Activated CD4-positive, alpha-beta T cell treated with anti-CD3 and anti-CD28 coated beads for 4 hours (primary cell): ENCODE measurements at regions not wholly inside any gene's neighbourhood (a gene's known extent, or its start where the extent isn't known, plus 50 kb on each side); places are given as distances from the start of the nearest gene placed in this dataset.

Experiments
- DNase-seq, 2 donors: peaks; one replicate each; pipeline ENCODE4 v3.0.0-alpha.2; 2020

DNA sequence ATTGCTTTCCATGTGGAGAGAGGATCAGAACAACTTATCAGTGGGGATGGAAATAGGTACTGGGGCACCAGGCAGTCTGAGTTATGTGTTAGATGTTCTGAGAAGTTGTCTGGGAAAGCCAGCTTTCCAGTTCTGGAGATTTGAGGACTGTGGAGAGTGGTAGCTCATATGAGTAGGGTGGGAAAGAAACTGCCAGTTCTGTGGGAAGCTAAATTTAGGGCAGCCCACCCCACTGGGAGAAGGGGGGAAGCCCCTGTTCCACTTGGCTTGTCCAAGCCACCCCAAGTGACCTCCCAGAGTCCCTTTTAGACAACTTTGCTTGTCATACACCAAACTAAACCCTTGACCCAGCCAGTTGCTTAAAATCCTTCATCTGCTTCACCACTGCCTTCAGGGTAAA lies 189.5 kb downstream of the REEP3 start:
- no peak for DNase-seq

DNA sequence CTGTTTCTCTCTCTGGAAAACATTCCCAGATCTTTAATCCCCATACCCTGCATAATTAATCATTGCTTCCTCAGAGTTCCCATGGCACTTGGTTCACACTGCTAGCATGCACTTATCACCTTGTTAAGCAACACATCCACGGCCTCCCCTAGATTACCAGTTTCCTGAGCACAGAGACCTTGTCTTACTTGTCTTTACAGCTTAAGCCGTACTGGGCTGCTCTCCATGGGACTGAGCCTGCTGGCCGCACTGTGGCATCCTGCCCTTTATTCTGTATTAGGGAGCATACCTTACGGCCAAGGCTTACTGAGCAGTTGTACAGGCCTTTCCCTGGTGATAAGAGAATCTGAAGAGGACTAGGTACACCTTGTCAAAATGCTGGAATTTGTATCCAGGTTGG lies 190.2 kb downstream of the REEP3 start:
- no peak for DNase-seq

DNA sequence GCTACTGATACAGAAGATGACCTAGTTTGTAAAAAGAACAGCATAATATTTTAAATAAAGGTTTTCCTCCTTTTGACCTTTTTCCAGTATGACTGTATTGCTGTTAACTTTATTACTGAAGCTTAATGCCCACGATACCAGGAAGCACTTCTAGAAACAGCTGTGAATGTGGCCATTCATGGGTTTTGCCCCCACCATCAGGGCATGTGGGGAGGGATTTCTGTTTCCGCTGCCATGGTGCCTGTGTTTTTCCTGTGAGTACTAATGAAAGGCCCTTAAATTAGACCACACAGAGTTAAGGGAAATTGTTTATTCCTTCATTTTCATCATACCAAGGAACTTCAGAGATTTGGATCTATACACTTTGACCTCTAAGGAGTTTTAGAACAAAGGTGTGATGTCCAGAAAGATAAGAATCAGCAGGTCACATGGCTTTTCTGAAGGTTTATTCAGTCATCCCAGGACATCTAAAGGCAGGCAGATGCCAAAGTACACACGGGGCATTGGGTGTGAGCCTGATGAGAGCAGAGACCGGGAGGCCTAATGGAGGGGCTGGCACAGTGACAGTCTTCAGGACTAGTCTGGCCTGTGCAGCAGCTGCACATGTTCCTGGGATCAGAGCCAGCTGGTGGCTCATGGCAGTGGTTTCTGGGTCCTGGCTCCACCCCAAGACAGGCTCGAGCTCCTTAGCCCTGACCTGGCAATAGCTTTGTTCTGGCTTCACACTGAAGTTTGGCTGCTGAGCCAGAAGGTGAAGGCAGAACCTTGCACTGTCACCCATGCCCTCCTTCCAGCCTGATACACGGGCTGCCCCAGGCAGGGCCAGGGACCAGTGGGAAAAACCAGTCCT lies 190.9 kb downstream of the REEP3 start:
- no peak for DNase-seq

DNA sequence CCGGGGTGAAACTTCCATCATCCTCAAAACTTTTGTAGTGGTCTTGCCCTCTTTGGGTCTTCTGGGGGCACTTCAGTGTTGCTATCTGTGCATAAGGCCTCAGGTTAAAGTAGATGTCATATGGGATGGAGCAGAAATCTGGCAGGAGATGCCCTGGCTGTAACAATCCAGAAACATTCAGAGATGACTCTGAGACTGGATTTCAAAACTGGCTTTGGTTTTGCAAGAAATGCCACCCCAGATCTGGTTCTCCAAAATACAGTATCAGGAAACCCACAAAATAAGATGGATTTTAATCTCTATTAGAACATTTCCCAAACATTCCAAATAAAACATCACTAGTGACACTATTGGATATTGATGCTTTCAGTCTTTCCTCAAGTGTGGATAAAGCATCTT lies 191.5 kb downstream of the REEP3 start:
- DNase-seq: no peak

DNA sequence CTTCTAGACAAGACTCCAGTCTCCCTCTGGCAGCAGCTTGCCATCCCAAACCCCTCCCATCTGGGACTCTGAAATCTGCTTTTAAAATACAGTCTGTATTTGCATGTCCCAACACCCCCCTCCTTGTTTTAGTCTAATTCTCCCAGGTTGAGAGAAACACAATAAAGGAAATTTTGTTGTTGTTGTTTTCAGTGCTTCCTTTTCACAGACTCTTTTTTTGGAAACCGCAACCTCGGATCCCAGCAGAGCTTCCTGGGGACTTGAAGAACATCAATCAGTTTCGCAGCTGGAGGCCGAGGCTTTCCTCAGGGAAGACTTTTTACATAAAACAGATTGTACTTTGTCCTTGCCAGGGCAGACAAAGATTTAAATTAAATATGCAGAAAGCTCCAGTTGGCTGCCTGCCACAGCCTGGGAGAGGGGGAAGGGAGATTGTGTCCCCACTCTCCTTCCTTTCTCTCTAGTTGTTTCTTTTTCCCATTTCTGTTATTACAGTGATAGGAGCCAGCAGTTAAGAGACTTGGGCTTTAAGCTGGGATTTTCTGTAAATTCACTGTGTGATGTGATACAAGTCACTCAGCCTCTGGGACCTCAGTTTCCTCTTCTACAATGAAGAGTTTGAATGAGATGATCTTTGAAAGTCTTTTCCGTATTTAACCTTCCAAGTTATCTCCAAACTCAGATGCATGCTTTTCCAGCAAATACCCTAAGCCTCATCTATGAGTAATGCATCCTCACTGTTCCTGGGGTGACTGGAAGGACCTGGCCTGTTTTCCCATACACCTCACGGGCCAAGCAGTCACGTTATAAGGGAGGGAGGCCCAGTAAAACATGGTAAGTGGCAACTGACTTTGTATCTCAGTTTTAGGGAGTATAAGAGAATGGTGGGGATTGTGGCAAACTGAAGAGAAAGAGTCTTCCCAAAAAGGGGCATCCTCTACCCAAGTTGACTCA lies 192.3 kb downstream of the REEP3 start:
- DNase-seq: no peak

DNA sequence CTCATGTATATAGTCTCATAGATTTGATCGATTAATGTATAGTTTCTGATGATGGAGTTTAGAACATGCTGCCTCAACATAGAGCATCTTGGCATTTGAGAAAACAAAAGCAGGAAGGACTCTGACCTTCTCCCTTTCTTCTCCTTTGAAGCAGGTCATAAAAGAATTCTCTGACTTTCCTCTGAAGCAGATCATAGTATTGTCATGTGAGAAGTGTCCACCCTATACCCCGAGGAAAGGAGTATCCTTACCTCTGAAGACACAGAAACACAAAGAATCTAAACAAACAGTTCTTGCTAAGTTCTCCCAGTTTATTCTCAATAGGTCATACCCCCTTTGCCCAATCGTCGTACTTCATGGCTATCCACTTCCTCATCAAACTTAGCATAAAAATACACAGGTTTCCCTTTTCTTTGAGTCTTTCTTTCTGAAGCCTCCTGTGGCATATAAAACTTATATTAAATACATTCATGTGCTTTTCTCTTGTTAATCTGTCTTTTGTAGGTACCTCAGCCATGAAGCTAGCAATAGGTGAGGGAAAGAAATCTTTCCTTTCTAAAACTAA lies 194.9 kb downstream of the REEP3 start:
- DNase-seq: no peak

DNA sequence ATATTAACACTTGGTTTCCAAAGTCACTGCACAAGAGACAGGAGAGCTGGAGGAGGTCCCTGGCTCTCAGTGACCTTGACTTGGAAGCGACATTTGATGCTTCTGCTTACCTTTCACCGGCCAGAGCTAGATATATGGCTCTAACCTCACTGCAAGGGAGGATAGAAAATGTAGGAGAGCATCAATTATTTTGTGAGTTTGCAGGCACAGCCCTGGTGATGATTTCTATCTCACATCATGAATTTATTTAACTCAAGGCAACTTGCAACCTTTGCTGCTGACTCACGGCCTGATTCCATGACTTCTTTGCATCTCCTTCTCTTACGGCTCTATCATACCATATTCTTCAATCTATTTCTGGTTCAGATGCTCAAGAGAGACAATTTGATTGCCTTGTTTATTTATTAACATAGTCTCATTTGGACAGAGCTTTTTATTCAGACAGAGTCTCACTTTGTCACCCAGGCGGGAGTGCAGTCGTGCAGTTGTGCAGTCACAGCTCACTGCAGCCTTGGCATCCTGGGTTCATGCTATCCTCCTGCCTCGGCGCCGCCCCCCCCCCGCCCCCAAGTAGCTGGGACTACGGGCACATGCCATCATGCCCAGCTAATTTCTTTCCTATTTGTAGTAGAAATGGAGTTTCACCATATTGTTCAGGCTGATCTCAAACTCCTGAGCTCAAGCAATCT lies 196.0 kb downstream of the REEP3 start:
- DNase-seq: no peak

DNA sequence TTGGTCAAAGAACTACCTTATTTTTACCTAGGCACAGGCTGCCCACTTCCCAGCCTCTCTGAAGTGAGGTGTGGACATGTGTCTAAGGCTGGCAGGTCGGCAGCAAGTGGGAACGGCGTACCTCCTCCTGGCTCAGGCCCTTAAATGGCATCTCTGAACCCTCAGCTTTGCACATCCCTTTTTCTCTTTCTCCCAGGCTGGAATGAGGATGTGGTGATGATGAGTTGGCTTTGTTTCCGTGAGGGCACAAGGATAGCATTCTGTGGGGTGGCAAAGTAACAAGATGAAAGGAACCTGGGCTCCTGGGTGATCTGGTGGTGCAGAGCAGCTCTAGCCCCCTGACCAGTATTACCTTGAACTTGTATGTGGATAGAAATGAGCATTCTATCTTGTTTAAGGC lies 196.8 kb downstream of the REEP3 start:
- no peak for DNase-seq

DNA sequence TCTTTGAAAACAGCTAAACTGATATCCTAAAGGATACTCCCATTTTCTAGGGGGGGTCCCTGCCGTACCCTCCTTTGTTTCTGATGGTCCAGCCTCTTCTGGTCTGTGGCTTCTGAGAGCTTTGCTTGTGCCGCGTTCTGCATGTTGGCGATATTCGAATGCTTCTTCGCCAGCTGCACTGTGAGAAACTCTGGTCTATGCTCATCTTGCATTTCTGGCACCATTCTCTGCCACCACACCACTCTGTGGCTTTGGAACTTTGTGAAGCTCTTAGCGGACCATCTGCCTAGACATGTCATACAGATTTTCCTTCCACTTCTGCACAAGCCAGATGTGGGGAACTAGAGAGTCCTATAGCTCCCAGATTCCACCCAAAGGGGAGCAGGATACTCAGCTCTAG lies 197.2 kb downstream of the REEP3 start:
- DNase-seq: no peak

DNA sequence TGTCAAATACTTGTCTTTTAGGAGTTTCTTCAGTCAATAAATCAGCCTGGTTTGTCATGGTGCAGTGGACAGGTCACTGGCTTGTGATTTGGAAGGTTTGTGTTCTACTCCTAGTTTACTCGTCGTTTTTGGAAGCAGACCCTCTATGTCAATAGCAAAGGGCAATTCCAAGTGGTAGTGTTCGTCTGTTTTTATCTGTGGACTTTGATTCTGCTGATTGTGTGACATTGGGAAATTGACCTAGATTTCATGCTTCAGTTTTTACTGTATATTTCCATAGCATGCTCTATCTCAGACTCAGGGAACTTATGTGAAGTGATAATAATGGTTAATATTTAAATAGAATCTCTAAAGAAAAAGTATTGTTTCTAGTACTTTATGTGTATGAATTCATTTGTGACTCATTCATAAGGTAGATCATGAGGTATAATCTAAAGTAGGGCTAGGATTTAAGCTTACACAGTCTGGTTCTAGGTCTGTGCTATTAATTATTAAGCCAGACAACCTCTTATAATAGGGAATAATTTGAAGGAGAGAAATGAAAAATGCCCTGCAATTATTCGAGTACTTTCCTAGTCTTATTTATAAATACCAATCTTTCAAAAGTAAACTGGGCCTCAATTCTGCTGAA lies 198.1 kb downstream of the REEP3 start:
- DNase-seq: no peak

DNA sequence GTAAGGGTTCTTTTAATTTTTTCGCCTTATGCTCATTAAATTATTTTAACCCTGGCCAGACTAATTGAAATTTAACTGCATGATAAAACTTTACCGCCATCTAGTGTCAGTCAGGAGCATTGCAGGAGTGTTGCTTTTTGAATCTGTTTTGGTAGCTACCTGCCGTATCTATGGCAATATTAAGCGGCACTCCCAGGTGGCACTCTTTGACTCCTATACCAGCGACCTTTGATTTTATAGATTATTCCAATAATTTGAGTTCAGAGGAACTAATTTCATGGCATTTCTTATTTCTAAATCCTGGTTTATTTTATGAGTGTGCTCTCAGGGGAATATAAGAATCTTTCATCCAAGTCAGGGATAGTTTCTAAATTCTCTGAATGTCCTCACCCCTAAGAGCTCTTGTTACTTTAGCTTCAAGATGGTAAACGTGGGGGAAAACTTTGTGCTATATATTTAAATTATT lies 198.9 kb downstream of the REEP3 start:
- peak; percentile 35 to 66 for DNase-seq

DNA sequence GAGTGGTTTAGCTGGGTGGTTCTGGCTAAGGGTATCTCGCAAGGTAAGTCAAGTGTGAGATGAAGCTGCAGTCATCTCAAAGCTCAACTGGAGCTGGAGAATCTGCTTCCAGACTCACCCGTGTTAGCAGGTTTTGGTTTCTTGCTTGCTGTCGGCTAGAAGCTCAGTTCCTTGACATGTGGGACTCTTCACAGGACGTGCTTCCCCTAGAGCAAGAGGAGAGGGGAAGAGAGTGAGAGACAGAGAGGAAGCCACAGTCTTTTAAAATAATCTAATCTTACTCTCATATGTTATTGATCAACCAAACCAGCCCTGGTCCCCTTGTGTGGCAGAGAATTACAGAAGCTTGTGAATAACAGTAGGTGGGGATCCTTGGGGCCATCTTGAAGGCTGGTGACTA lies 199.5 kb downstream of the REEP3 start:
- no peak for DNase-seq

DNA sequence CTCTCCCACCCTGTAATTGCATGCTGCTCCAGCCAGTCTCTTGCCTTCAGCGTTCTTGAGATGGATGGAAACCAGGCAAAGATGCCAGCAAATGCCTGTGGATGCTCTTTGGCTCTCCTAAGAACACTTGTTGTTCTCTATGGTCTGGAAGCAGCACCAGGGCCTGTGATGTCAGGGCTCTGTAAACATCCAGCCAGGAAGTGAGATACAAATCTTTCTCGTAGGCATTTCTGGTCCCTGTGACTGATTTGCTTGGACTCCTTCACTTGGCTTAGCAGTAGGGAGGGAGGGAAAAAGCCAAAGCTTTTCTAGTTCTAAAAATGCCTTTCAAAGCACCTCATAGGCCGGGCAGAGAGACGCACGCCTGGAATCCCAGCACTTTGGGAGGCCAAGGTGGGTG lies 201.3 kb downstream of the REEP3 start:
- no peak for DNase-seq

DNA sequence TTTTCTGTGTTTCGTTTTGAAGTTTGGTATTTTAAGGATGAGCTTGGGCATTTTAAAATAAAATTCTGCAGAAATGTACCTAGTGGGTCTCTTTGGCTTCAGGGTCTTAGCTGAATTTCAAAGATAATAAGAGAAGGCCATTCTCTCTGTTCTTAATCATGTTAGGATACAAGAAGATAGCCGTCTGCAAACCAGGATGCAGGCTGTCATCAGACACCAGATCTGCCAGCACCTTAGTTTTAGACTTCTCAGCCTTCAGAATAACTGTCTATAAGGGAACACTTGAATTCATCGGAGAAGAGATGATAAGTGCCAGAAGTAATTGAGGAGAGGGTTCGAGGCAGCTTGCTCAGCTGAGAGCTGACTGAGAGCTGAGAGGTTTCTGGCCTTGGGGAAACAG lies 202.1 kb downstream of the REEP3 start:
- DNase-seq: no peak

DNA sequence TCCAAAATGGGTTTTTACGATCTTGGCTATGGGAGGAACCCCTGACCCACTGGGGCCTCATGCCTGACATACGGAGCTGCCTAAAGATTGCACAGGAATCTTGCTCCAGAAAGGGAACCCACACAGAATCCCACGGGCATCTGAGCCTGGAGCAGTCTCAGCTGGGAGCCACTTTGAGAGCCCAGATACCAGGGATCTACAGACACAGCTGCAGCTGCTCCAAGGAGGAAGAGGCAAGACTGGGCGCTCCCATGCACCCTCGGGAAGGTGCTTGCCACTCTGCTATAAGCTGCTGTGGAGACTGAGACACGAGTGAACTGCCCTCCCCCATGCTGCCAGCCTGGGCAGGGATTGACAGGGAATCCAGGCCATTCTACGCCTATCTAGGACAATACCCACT lies 202.5 kb downstream of the REEP3 start:
- DNase-seq: no peak

DNA sequence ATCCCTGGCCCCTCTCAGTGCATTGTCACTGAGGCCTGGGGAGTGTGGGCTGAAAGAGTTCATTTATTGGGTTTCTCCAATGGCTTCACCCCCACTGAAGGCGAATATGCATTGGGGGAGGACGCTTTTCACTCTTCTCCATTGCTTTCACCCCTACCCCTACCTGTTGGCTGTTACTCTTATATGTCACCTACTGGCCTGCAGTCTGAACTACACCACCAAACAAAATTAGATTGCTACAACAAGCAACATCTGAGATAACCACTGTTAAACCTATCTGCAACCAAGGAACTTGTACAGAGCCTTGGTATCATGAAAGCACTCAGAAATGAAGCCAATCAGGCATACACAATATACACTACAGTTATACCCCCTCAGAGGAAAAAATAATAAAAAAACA lies 203.7 kb downstream of the REEP3 start:
- DNase-seq: no peak

DNA sequence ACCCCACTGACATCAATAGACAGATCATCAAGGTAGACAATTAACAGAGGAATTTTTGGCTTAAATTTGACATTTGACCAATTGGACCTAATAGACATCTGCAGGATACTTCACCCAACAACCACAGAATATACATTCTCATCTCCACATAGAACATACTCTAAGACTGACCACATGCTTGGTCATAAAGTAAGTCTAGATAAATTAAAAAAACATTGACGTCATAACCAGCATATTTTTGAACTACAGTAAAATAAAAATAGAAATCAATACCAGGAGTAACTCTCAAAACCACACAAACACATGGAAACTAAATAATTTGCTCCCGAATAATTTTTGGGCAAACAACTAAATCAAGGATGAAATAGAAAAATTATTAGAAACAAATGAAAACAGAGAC lies 205.7 kb downstream of the REEP3 start:
- DNase-seq: no peak

DNA sequence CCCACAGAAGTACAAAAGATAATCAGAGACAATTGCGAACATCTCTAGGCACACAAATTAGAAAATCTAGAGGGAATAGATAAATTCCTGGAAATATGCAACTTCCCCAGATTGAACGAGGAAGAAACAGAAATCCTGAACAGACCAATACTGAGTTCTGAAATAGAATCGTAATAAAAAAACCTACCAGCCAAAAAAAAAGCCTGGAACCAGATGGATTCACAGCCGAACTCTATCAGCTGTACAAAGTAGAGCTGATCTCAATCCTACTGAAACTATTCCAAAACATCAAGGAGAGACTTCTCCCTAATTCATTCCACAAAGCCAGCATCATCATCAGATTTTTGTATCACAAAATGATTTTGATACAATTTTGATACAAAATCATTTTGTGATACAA lies 206.4 kb downstream of the REEP3 start:
- no peak for DNase-seq

DNA sequence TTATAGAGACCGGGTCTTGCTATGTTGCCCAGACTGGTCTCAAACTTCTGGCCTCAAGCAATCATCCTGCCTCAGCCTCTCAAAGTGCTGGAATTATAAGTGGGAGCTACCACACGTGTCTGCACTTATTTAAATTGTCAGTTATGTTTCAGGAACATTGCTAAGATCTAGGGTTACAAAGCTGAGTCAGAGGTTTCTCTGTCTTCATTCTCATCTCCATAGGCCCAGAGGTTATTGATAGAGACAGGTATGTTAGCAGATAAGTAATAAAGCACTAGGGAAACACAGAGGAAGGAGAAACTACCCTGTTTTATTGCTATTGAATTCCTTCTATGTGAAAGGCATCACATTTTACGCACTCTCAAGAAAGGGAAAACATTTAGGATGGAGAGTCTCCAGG lies 214.1 kb downstream of the REEP3 start:
- DNase-seq: no peak

DNA sequence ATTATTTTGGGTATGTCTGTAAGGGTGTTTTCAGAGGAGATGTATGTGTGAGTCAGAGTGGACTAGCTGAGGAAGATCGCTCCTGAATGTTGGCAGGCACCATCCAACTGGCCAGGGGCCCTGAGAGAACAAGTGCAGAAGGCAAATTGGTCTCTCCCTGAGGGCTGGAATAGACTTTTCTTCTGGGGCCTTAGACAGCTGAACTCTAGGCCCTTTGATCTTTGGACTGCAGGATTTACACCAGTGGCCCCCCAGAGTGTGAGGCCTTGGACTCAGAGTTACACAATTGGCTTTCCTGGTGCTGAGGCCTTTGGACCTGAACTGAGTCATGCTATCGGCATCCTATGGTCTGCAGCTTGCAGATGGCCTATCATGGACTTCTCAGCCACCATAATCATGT lies 217.2 kb downstream of the REEP3 start:
- no peak for DNase-seq

DNA sequence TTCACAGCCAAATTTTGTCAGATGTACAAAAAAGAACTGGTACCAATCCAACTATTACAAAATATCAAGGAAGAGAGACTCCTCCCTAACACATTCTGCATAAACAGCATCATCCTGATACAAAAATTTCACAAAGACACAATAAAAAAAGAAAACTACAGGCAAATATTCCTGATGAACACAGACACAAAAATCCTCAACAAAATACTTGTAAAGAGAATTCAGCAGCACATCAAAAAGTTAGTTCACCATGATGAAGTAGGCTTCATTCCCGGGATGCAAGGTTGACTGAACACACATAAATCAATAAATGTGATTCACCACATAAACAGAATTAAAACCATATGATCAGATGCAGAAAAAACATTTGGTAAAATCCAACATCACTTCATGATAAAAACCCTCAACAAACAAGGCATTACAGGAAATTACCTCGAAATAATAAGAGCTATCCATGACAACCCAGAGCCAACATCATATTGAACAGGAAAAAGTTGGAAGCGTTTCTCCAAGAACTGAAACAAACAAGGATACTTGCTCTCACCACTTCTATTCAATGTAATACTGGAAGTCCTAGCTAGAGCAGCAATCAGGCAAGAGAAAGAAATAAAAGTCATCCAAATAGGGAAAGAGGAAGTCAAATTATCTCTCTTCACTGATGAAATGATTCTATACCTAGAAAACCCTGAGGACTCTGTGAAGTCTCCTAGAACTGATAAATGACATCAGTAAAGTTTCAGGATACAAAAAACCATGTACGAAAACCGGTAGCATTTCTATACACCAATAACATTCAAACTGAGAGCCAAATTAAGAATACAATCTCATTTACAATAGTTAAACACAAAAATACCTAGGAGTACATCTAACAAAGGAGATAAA lies 223.1 kb downstream of the REEP3 start:
- DNase-seq: no peak
